ENCODE measurements at regions not wholly inside any gene's neighbourhood (a gene's known extent, or its start where the extent isn't known, plus 50 kb on each side); places are given as distances from the start of the nearest gene placed in this dataset.

GRCh38 chr9:1201901-1202300 lies 151.7 kb downstream of the DMRT2 start:
- no peak for DNase-seq (ENCODE audit: low spot score)

- DNase-seq (ENCODE audit: low spot score): no peak
These were observed 152.5 kb downstream of the DMRT2 start for GRCh38 chr9:1202512-1203280.

- no peak for DNase-seq (ENCODE audit: low spot score)
These were observed 157.5 kb downstream of the DMRT2 start for GRCh38 chr9:1207686-1208085.

GRCh38 chr9:1208157-1208556 lies 158.0 kb downstream of the DMRT2 start:
- DNase-seq (ENCODE audit: low spot score): no peak

GRCh38 chr9:1210954-1211353 lies 160.8 kb downstream of the DMRT2 start:
- no peak for DNase-seq (ENCODE audit: low spot score)

- DNase-seq (ENCODE audit: low spot score): no peak
These were observed 166.4 kb downstream of the DMRT2 start for GRCh38 chr9:1216532-1216931.

- no peak for DNase-seq (ENCODE audit: low spot score)
These were observed 166.9 kb downstream of the DMRT2 start for GRCh38 chr9:1217076-1217475.

- DNase-seq (ENCODE audit: low spot score): no peak
These were observed 169.1 kb downstream of the DMRT2 start for GRCh38 chr9:1219284-1219683.

- DNase-seq (ENCODE audit: low spot score): no peak
These were observed 171.1 kb downstream of the DMRT2 start for GRCh38 chr9:1221298-1221697.

- DNase-seq (ENCODE audit: low spot score): no peak
These were observed 172.4 kb downstream of the DMRT2 start for GRCh38 chr9:1222511-1222910.

- DNase-seq (ENCODE audit: low spot score): no peak
These were observed 182.1 kb downstream of the DMRT2 start for GRCh38 chr9:1231998-1232919.

GRCh38 chr9:1233568-1233967 lies 183.4 kb downstream of the DMRT2 start:
- DNase-seq (ENCODE audit: low spot score): no peak

- no peak for DNase-seq (ENCODE audit: low spot score)
These were observed 185.5 kb downstream of the DMRT2 start for GRCh38 chr9:1235650-1236049.

GRCh38 chr9:1236061-1236460 lies 185.9 kb downstream of the DMRT2 start:
- DNase-seq (ENCODE audit: low spot score): no peak

GRCh38 chr9:1238407-1238806 lies 188.2 kb downstream of the DMRT2 start:
- DNase-seq (ENCODE audit: low spot score): no peak

GRCh38 chr9:1248743-1249142 lies 198.6 kb downstream of the DMRT2 start:
- no peak for DNase-seq (ENCODE audit: low spot score)

GRCh38 chr9:1253064-1253979 lies 203.2 kb downstream of the DMRT2 start:
- no peak for DNase-seq (ENCODE audit: low spot score)

GRCh38 chr9:1254071-1254470 lies 203.9 kb downstream of the DMRT2 start:
- no peak for DNase-seq (ENCODE audit: low spot score)

GRCh38 chr9:1256178-1256577 lies 206.0 kb downstream of the DMRT2 start:
- DNase-seq (ENCODE audit: low spot score): no peak

- no peak for DNase-seq (ENCODE audit: low spot score)
These were observed 211.1 kb downstream of the DMRT2 start for GRCh38 chr9:1261266-1261665.

GRCh38 chr9:1261879-1262766 lies 212.0 kb downstream of the DMRT2 start:
- DNase-seq (ENCODE audit: low spot score): no peak

Data from putamen (tissue), 1 donor.